RWPE2 (cell line): ENCODE measurements at regions not wholly inside any gene's neighbourhood (a gene's known extent, or its start where the extent isn't known, plus 50 kb on each side); places are given as distances from the start of the nearest gene placed in this dataset.

ENCODE experiments used
- ATAC-seq: fragments of 200-7000 bp; cut with Tn5 transposase; 3 replicates; pipeline ENCODE4 v1.9.1; 2021; ENCODE audit warnings: low read depth
- DNase-seq: peaks from one replicate; pipeline ENCODE4 v3.0.0-alpha.2; 2020; ENCODE audit warnings: low spot score
- H3K27ac ChIP-seq: fragments of 450-650 bp; 2 replicates; pipeline ENCODE4 v1.5.1; 2017; ENCODE audit warnings: mild to moderate bottlenecking; ENCODE audit not compliant: poor library complexity, severe bottlenecking
- H3K27me3 ChIP-seq: fragments of 250-450 bp; sonication (Bioruptor Pico); 2 replicates; pipeline ENCODE4 v1.5.1; 2021; ENCODE audit warnings: mild to moderate bottlenecking, moderate library complexity; ENCODE audit not compliant: insufficient read depth, poor library complexity, severe bottlenecking
- H3K36me3 ChIP-seq: fragments of 250-450 bp; sonication (Bioruptor Pico); 2 replicates; pipeline ENCODE4 v1.5.1; 2020; ENCODE audit warnings: low read depth, mild to moderate bottlenecking, moderate library complexity
- H3K4me1 ChIP-seq: fragments of 250-450 bp; sonication (Bioruptor Pico); 2 replicates; pipeline ENCODE4 v1.5.1; 2021; ENCODE audit warnings: mild to moderate bottlenecking, moderate library complexity; ENCODE audit not compliant: insufficient read depth, poor library complexity, severe bottlenecking
- H3K4me3 ChIP-seq: fragments of 250-450 bp; sonication (Bioruptor Pico); 2 replicates; pipeline ENCODE4 v1.5.1; 2021; ENCODE audit warnings: mild to moderate bottlenecking, moderate library complexity; ENCODE audit not compliant: severe bottlenecking
- H3K9me3 ChIP-seq: fragments of 250-450 bp; sonication (Bioruptor Pico); 2 replicates; pipeline ENCODE4 v1.5.1; 2021; ENCODE audit warnings: mild to moderate bottlenecking, moderate library complexity; ENCODE audit not compliant: severe bottlenecking
- CTCF ChIP-seq: fragments of 450-650 bp; IDR thresholded peaks from one replicate; pipeline ENCODE4 v1.5.1; 2017; ENCODE audit warnings: mild to moderate bottlenecking, moderate library complexity; ENCODE audit not compliant: poor library complexity, severe bottlenecking

- DNase-seq (no peak), ATAC-seq (no peak)
- Histone ChIP-seq H3K36me3 (no peaks in the 10 kb centered on the region), H3K27me3 (no peaks in the 10 kb centered on the region), H3K4me3 (no peak overlapping the region), H3K4me1 (peaks cover 21% of the 10 kb centered on the region), H3K27ac (no peak overlapping the region), H3K9me3 (no peaks in the 10 kb centered on the region)
- TF ChIP-seq CTCF, result no peak
Observed at GRCh38 chr20:56693217-56693616, 64.1 kb downstream of the TFAP2C start.

GRCh38 chr20:56697476-56697875 lies 68.4 kb downstream of the TFAP2C start:
- DNase-seq, result no peak
- H3K9me3 ChIP-seq, result no peaks in the 10 kb centered on the region
- no peak overlapping the region for H3K4me3 ChIP-seq
- ATAC-seq, result no peak
- H3K36me3 ChIP-seq, result no peaks in the 10 kb centered on the region
- H3K27me3 ChIP-seq, result no peaks in the 10 kb centered on the region
- TF ChIP-seq CTCF, result no peak
- no peak overlapping the region for H3K27ac ChIP-seq
- no peaks in the 10 kb centered on the region for H3K4me1 ChIP-seq

GRCh38 chr20:56698297-56698696 lies 69.2 kb downstream of the TFAP2C start:
- no peak for ATAC-seq
- no peaks in the 10 kb centered on the region for H3K4me1 ChIP-seq
- no peaks in the 10 kb centered on the region for H3K27me3 ChIP-seq
- TF ChIP-seq CTCF, result no peak
- H3K36me3 ChIP-seq, result no peaks in the 10 kb centered on the region
- no peak overlapping the region for H3K4me3 ChIP-seq
- H3K9me3 ChIP-seq, result no peaks in the 10 kb centered on the region
- no peak overlapping the region for H3K27ac ChIP-seq
- no peak for DNase-seq

GRCh38 chr20:56698749-56699148 lies 69.6 kb downstream of the TFAP2C start:
- ATAC-seq (no peak), DNase-seq (no peak)
- Histone ChIP-seq H3K27me3 (no peaks in the 10 kb centered on the region), H3K27ac (no peak overlapping the region), H3K36me3 (no peaks in the 10 kb centered on the region), H3K4me3 (no peak overlapping the region), H3K4me1 (no peaks in the 10 kb centered on the region), H3K9me3 (no peaks in the 10 kb centered on the region)
- no peak for TF ChIP-seq CTCF

GRCh38 chr20:56702931-56703840 lies 74.1 kb downstream of the TFAP2C start:
- Histone ChIP-seq H3K36me3 (no peaks in the 10 kb centered on the region), H3K27ac (no peak overlapping the region), H3K27me3 (no peaks in the 10 kb centered on the region), H3K4me1 (no peaks in the 10 kb centered on the region), H3K9me3 (no peaks in the 10 kb centered on the region), H3K4me3 (no peak overlapping the region)
- DNase-seq (peak; percentile 60), ATAC-seq (no peak)
- TF ChIP-seq CTCF, result no peak
